ENCODE measurements at regions not wholly inside any gene's neighbourhood (a gene's known extent, or its start where the extent isn't known, plus 50 kb on each side); places are given as distances from the start of the nearest gene placed in this dataset.
"Not testable (repeated sequence)": the region's sequence is repeated elsewhere in the genome, so short reads cannot be mapped to it uniquely, and the experiment has no call there.

GRCh38 chr9:22992780-22993179 lies 546.2 kb downstream of the DMRTA1 start:
- Histone ChIP-seq H3K9ac (ENCODE audit: low read length) (no peak overlapping the region), H3K27me3 (ENCODE audit: control insufficient read depth, insufficient read depth, low read length) (no peaks in the 10 kb centered on the region), H3K4me1 (ENCODE audit: control insufficient read depth, low read depth, low read length) (no peaks in the 10 kb centered on the region), H3K9me3 (ENCODE audit: control insufficient read depth, low read depth, low read length) (no peaks in the 10 kb centered on the region), H3K27ac (ENCODE audit: low read length) (no peak overlapping the region), H3K36me3 (ENCODE audit: control insufficient read depth, low read depth, low read length) (no peaks in the 10 kb centered on the region), H3K4me3 (ENCODE audit: low read length) (no peak overlapping the region)

- Histone ChIP-seq H3K9ac (ENCODE audit: low read length) (no peak overlapping the region), H3K27me3 (ENCODE audit: control insufficient read depth, insufficient read depth, low read length) (no peaks in the 10 kb centered on the region), H3K27ac (ENCODE audit: low read length) (no peak overlapping the region), H3K36me3 (ENCODE audit: control insufficient read depth, low read depth, low read length) (no peaks in the 10 kb centered on the region), H3K9me3 (ENCODE audit: control insufficient read depth, low read depth, low read length) (peaks cover 10% of the 10 kb centered on the region), H3K4me3 (ENCODE audit: low read length) (no peak overlapping the region), H3K4me1 (ENCODE audit: control insufficient read depth, low read depth, low read length) (no peaks in the 10 kb centered on the region)
Observed at GRCh38 chr9:22997923-22998322, 551.3 kb downstream of the DMRTA1 start.

GRCh38 chr9:23005156-23005555 lies 558.5 kb downstream of the DMRTA1 start:
- no peaks in the 10 kb centered on the region for H3K27me3 ChIP-seq (ENCODE audit: control insufficient read depth, insufficient read depth, low read length)
- no peaks in the 10 kb centered on the region for H3K36me3 ChIP-seq (ENCODE audit: control insufficient read depth, low read depth, low read length)
- peaks cover 4% of the 10 kb centered on the region for H3K4me1 ChIP-seq (ENCODE audit: control insufficient read depth, low read depth, low read length)
- no peak overlapping the region for H3K4me3 ChIP-seq (ENCODE audit: low read length)
- H3K27ac ChIP-seq (ENCODE audit: low read length) = no peak overlapping the region
- no peak overlapping the region for H3K9ac ChIP-seq (ENCODE audit: low read length)
- no peaks in the 10 kb centered on the region for H3K9me3 ChIP-seq (ENCODE audit: control insufficient read depth, low read depth, low read length)

GRCh38 chr9:23006127-23006526 lies 559.5 kb downstream of the DMRTA1 start:
- Histone ChIP-seq H3K36me3 (ENCODE audit: control insufficient read depth, low read depth, low read length) (no peaks in the 10 kb centered on the region), H3K4me1 (ENCODE audit: control insufficient read depth, low read depth, low read length) (peaks cover 4% of the 10 kb centered on the region), H3K9me3 (ENCODE audit: control insufficient read depth, low read depth, low read length) (no peaks in the 10 kb centered on the region), H3K9ac (ENCODE audit: low read length) (no peak overlapping the region), H3K27me3 (ENCODE audit: control insufficient read depth, insufficient read depth, low read length) (no peaks in the 10 kb centered on the region), H3K4me3 (ENCODE audit: low read length) (no peak overlapping the region), H3K27ac (ENCODE audit: low read length) (no peak overlapping the region)

- H3K4me3 ChIP-seq (ENCODE audit: low read length) = no peak overlapping the region
- no peak overlapping the region for H3K27ac ChIP-seq (ENCODE audit: low read length)
- H3K9ac ChIP-seq (ENCODE audit: low read length) = no peak overlapping the region
- H3K9me3 ChIP-seq (ENCODE audit: control insufficient read depth, low read depth, low read length) = no peaks in the 10 kb centered on the region
- no peaks in the 10 kb centered on the region for H3K27me3 ChIP-seq (ENCODE audit: control insufficient read depth, insufficient read depth, low read length)
- no peaks in the 10 kb centered on the region for H3K36me3 ChIP-seq (ENCODE audit: control insufficient read depth, low read depth, low read length)
- H3K4me1 ChIP-seq (ENCODE audit: control insufficient read depth, low read depth, low read length) = no peaks in the 10 kb centered on the region
Observed at GRCh38 chr9:23011669-23012068, 565.0 kb downstream of the DMRTA1 start.

GRCh38 chr9:23015557-23015956 lies 568.9 kb downstream of the DMRTA1 start:
- Histone ChIP-seq H3K27me3 (ENCODE audit: control insufficient read depth, insufficient read depth, low read length) (no peaks in the 10 kb centered on the region), H3K9ac (ENCODE audit: low read length) (no peak overlapping the region), H3K4me3 (ENCODE audit: low read length) (no peak overlapping the region), H3K9me3 (ENCODE audit: control insufficient read depth, low read depth, low read length) (no peaks in the 10 kb centered on the region), H3K36me3 (ENCODE audit: control insufficient read depth, low read depth, low read length) (no peaks in the 10 kb centered on the region), H3K4me1 (ENCODE audit: control insufficient read depth, low read depth, low read length) (no peaks in the 10 kb centered on the region), H3K27ac (ENCODE audit: low read length) (no peak overlapping the region)

- Histone ChIP-seq H3K4me1 (ENCODE audit: control insufficient read depth, low read depth, low read length) (no peaks in the 10 kb centered on the region), H3K27ac (ENCODE audit: low read length) (no peak overlapping the region), H3K36me3 (ENCODE audit: control insufficient read depth, low read depth, low read length) (no peaks in the 10 kb centered on the region), H3K27me3 (ENCODE audit: control insufficient read depth, insufficient read depth, low read length) (no peaks in the 10 kb centered on the region), H3K4me3 (ENCODE audit: low read length) (no peak overlapping the region), H3K9me3 (ENCODE audit: control insufficient read depth, low read depth, low read length) (no peaks in the 10 kb centered on the region), H3K9ac (ENCODE audit: low read length) (no peak overlapping the region)
Observed at GRCh38 chr9:23036416-23036815, 589.8 kb downstream of the DMRTA1 start.

- no peaks in the 10 kb centered on the region for H3K27me3 ChIP-seq (ENCODE audit: control insufficient read depth, insufficient read depth, low read length)
- H3K4me1 ChIP-seq (ENCODE audit: control insufficient read depth, low read depth, low read length) = no peaks in the 10 kb centered on the region
- H3K9me3 ChIP-seq (ENCODE audit: control insufficient read depth, low read depth, low read length) = no peaks in the 10 kb centered on the region
- H3K27ac ChIP-seq (ENCODE audit: low read length) = no peak overlapping the region
- no peak overlapping the region for H3K4me3 ChIP-seq (ENCODE audit: low read length)
- H3K9ac ChIP-seq (ENCODE audit: low read length) = no peak overlapping the region
- H3K36me3 ChIP-seq (ENCODE audit: control insufficient read depth, low read depth, low read length) = no peaks in the 10 kb centered on the region
Observed at GRCh38 chr9:23039402-23039801, 592.8 kb downstream of the DMRTA1 start.

- Histone ChIP-seq H3K27me3 (ENCODE audit: control insufficient read depth, insufficient read depth, low read length) (no peaks in the 10 kb centered on the region), H3K4me1 (ENCODE audit: control insufficient read depth, low read depth, low read length) (no peaks in the 10 kb centered on the region), H3K9me3 (ENCODE audit: control insufficient read depth, low read depth, low read length) (no peaks in the 10 kb centered on the region), H3K27ac (ENCODE audit: low read length) (no peak overlapping the region), H3K36me3 (ENCODE audit: control insufficient read depth, low read depth, low read length) (no peaks in the 10 kb centered on the region), H3K4me3 (ENCODE audit: low read length) (no peak overlapping the region), H3K9ac (ENCODE audit: low read length) (no peak overlapping the region)
Observed at GRCh38 chr9:23041466-23041865, 594.8 kb downstream of the DMRTA1 start.

- H3K9me3 ChIP-seq (ENCODE audit: control insufficient read depth, low read depth, low read length) = no peaks in the 10 kb centered on the region
- no peak overlapping the region for H3K9ac ChIP-seq (ENCODE audit: low read length)
- peaks cover 4% of the 10 kb centered on the region for H3K4me1 ChIP-seq (ENCODE audit: control insufficient read depth, low read depth, low read length)
- H3K4me3 ChIP-seq (ENCODE audit: low read length) = no peak overlapping the region
- no peaks in the 10 kb centered on the region for H3K36me3 ChIP-seq (ENCODE audit: control insufficient read depth, low read depth, low read length)
- no peak overlapping the region for H3K27ac ChIP-seq (ENCODE audit: low read length)
- no peaks in the 10 kb centered on the region for H3K27me3 ChIP-seq (ENCODE audit: control insufficient read depth, insufficient read depth, low read length)
Observed at GRCh38 chr9:23044549-23044948, 597.9 kb downstream of the DMRTA1 start.

GRCh38 chr9:23046026-23046425 lies 599.4 kb downstream of the DMRTA1 start:
- not testable (repeated sequence) for H3K4me3 ChIP-seq (ENCODE audit: low read length); H3K27ac ChIP-seq (ENCODE audit: low read length); H3K9ac ChIP-seq (ENCODE audit: low read length); H3K9me3 ChIP-seq (ENCODE audit: control insufficient read depth, low read depth, low read length); H3K36me3 ChIP-seq (ENCODE audit: control insufficient read depth, low read depth, low read length); H3K27me3 ChIP-seq (ENCODE audit: control insufficient read depth, insufficient read depth, low read length)
- peaks cover 17% of the 10 kb centered on the region for H3K4me1 ChIP-seq (ENCODE audit: control insufficient read depth, low read depth, low read length)

- Histone ChIP-seq H3K4me1 (ENCODE audit: control insufficient read depth, low read depth, low read length) (peaks cover 17% of the 10 kb centered on the region), H3K36me3 (ENCODE audit: control insufficient read depth, low read depth, low read length) (no peaks in the 10 kb centered on the region), H3K9ac (ENCODE audit: low read length) (no peak overlapping the region), H3K9me3 (ENCODE audit: control insufficient read depth, low read depth, low read length) (peaks cover 3% of the 10 kb centered on the region), H3K27ac (ENCODE audit: low read length) (no peak overlapping the region), H3K27me3 (ENCODE audit: control insufficient read depth, insufficient read depth, low read length) (no peaks in the 10 kb centered on the region), H3K4me3 (ENCODE audit: low read length) (no peak overlapping the region)
Observed at GRCh38 chr9:23050548-23050947, 603.9 kb downstream of the DMRTA1 start.
